ENCODE measurements at regions not wholly inside any gene's neighbourhood (a gene's known extent, or its start where the extent isn't known, plus 50 kb on each side); places are given as distances from the start of the nearest gene placed in this dataset.

GRCh38 chr9:129344641-129345495 is 166.8 kb upstream of the IER5L start:
- TF ChIP-seq POLR2A (IDR thresholded peaks at IDR 0.05; ENCODE audit: low read length) (no peak), GATA1 (IDR thresholded peaks at IDR 0.05; ENCODE audit: low read depth, low read length) (no peak)

Data from erythroblast (primary cell).